ENCODE measurements at regions not wholly inside any gene's neighbourhood (a gene's known extent, or its start where the extent isn't known, plus 50 kb on each side); places are given as distances from the start of the nearest gene placed in this dataset.

GRCh38 chr7:145168879-145169278 lies 333.0 kb upstream of the TPK1 start:
- H3K4me3 ChIP-seq: no peak overlapping the region
- H3K36me3 ChIP-seq: no peaks in the 10 kb centered on the region
- no peaks in the 10 kb centered on the region for H3K9me3 ChIP-seq
- DNase-seq: no peak
- H3K4me1 ChIP-seq: no peaks in the 10 kb centered on the region
- no peak overlapping the region for H3K27ac ChIP-seq
- H3K27me3 ChIP-seq: no peaks in the 10 kb centered on the region
- TF ChIP-seq POLR2A (IDR thresholded peaks at IDR 0.05): no peak
- TF ChIP-seq, protein P1, sequence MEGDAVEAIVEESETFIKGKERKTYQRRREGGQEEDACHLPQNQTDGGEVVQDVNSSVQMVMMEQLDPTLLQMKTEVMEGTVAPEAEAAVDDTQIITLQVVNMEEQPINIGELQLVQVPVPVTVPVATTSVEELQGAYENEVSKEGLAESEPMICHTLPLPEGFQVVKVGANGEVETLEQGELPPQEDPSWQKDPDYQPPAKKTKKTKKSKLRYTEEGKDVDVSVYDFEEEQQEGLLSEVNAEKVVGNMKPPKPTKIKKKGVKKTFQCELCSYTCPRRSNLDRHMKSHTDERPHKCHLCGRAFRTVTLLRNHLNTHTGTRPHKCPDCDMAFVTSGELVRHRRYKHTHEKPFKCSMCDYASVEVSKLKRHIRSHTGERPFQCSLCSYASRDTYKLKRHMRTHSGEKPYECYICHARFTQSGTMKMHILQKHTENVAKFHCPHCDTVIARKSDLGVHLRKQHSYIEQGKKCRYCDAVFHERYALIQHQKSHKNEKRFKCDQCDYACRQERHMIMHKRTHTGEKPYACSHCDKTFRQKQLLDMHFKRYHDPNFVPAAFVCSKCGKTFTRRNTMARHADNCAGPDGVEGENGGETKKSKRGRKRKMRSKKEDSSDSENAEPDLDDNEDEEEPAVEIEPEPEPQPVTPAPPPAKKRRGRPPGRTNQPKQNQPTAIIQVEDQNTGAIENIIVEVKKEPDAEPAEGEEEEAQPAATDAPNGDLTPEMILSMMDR (IDR thresholded peaks at IDR 0.05): no peak

GRCh38 chr7:145168427-145168826 lies 332.6 kb upstream of the TPK1 start:
- DNase-seq: no peak
- Histone ChIP-seq H3K4me3 (no peak overlapping the region), H3K27me3 (no peaks in the 10 kb centered on the region), H3K9me3 (no peaks in the 10 kb centered on the region), H3K36me3 (no peaks in the 10 kb centered on the region), H3K27ac (no peak overlapping the region), H3K4me1 (no peaks in the 10 kb centered on the region)
- TF ChIP-seq, protein P1 (IDR thresholded peaks at IDR 0.05): no peak
- no peak for TF ChIP-seq POLR2A (IDR thresholded peaks at IDR 0.05)

DNA sequence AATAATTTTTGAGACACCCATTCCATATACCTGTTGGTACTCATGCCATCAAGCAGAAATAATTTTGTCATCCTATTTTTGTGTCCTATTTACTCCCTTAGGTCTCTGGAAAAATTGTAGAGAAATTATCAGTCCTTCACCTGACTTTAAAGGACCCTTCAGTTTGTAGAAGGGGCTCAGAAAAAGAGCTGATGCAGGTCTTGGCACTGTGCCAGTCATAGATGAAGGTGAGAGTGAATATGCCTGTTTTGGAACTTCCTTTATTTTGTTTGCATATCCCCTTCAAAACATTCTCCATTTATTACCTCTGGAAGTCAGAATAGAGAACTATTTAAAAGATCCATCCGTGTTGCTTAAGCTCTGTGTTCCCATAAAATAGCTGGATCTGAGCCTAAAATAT lies 321.0 kb upstream of the TPK1 start:
- H3K4me1 ChIP-seq: no peaks in the 10 kb centered on the region
- TF ChIP-seq, protein P1 (IDR thresholded peaks at IDR 0.05): no peak
- TF ChIP-seq POLR2A (IDR thresholded peaks at IDR 0.05): no peak
- H3K9me3 ChIP-seq: no peaks in the 10 kb centered on the region
- H3K36me3 ChIP-seq: no peaks in the 10 kb centered on the region
- H3K27me3 ChIP-seq: no peaks in the 10 kb centered on the region
- no peak for DNase-seq
- H3K27ac ChIP-seq: no peak overlapping the region
- H3K4me3 ChIP-seq: no peak overlapping the region

DNA sequence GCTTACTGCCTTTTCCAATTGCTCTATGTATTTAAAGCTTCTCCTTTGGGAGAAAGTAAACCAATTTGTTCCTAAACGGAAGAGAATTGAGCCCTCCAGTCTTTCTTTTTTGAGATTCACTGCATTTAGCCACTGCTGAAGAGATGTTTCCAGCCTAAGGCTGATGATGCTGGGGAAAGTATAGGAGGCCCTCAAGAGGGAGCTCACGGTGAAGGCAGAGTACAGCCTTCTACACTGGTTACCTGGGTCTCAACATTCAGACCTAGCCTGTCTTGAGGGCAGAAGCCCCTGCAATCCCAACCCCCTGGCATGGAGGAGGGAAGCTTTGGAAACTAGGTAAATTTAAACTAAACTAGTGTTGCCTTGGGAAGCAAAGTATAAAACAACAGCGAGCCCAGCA lies 316.7 kb upstream of the TPK1 start:
- TF ChIP-seq, protein P1 (IDR thresholded peaks at IDR 0.05): no peak
- TF ChIP-seq POLR2A (IDR thresholded peaks at IDR 0.05): no peak
- DNase-seq: no peak
- H3K4me1 ChIP-seq: no peaks in the 10 kb centered on the region

DNA sequence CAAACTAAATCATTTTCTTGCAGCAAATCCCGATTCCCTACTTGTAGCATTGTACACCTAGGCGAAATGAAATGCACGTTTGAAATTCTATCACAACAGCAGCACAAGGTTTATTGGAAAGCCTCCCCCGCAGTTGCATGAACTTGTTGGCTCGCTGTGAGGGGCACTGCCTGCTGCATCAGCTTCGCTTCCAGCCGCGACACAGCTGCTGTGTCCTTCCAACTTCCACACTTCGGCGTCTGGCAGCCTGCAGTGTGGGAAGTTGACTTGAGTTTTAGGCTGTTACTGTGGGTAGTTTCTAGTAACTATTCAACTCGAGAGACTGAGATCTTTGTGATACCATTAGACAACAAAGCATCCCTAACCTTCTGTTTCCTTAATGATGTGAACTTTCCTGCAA lies 315.8 kb upstream of the TPK1 start:
- no peaks in the 10 kb centered on the region for H3K36me3 ChIP-seq
- no peak for DNase-seq

More for the DNA sequence above, 316.7 kb upstream of the TPK1 start:
- Histone ChIP-seq H3K27ac (no peak overlapping the region), H3K9me3 (no peaks in the 10 kb centered on the region), H3K4me3 (no peak overlapping the region), H3K36me3 (no peaks in the 10 kb centered on the region), H3K27me3 (no peaks in the 10 kb centered on the region)

More for the DNA sequence above, 315.8 kb upstream of the TPK1 start:
- Histone ChIP-seq H3K4me1 (no peaks in the 10 kb centered on the region), H3K27me3 (no peaks in the 10 kb centered on the region), H3K9me3 (no peaks in the 10 kb centered on the region), H3K4me3 (no peak overlapping the region), H3K27ac (no peak overlapping the region)
- TF ChIP-seq, protein P1 (IDR thresholded peaks at IDR 0.05): no peak
- no peak for TF ChIP-seq POLR2A (IDR thresholded peaks at IDR 0.05)

All from Peyer's patch (tissue), 4 donors.